Stimulated activated naive CD8-positive, alpha-beta T cell treated with anti-CD3 and anti-CD28 coated beads, Interleukin-15, Interleukin-2, amounts not matched to agents 100 U/mL and 50 U/mL, for 24 hours (primary cell): ENCODE measurements at regions not wholly inside any gene's neighbourhood (a gene's known extent, or its start where the extent isn't known, plus 50 kb on each side); places are given as distances from the start of the nearest gene placed in this dataset.
"Not testable (repeated sequence)": the region's sequence is repeated elsewhere in the genome, so short reads cannot be mapped to it uniquely, and the experiment has no call there.

Experiments
- ATAC-seq: fragments of 150-1000 bp; cut with Tn5 transposase; one replicate; pipeline ENCODE4 v1.10.0; 2021
- DNase-seq: peaks from one replicate; pipeline ENCODE4 v3.0.0; 2021

- no peak for ATAC-seq
- DNase-seq: no peak
Observed at GRCh38 chr17:70320673-70321345, 151.5 kb downstream of the KCNJ2 start.

GRCh38 chr17:70321352-70321751 lies 152.0 kb downstream of the KCNJ2 start:
- no peak for ATAC-seq
- DNase-seq: no peak

GRCh38 chr17:70323269-70323668 lies 153.9 kb downstream of the KCNJ2 start:
- ATAC-seq: no peak
- DNase-seq: no peak

GRCh38 chr17:70324031-70324430 lies 154.7 kb downstream of the KCNJ2 start:
- ATAC-seq: no peak
- DNase-seq: no peak

- no peak for DNase-seq
- ATAC-seq: no peak
Observed at GRCh38 chr17:70327279-70327678, 157.9 kb downstream of the KCNJ2 start.

- DNase-seq (no peak), ATAC-seq (no peak)
Observed at GRCh38 chr17:70327723-70328122, 158.4 kb downstream of the KCNJ2 start.

GRCh38 chr17:70329721-70330120 lies 160.4 kb downstream of the KCNJ2 start:
- no peak for ATAC-seq
- no peak for DNase-seq

- DNase-seq, ATAC-seq: not testable (repeated sequence)
Observed at GRCh38 chr17:70331066-70331465, 161.7 kb downstream of the KCNJ2 start.

- ATAC-seq: no peak
Observed at GRCh38 chr17:70332356-70333210, 163.3 kb downstream of the KCNJ2 start.

GRCh38 chr17:70336411-70336810 lies 167.1 kb downstream of the KCNJ2 start:
- no peak for ATAC-seq
- DNase-seq: no peak

More at GRCh38 chr17:70332356-70333210, 163.3 kb downstream of the KCNJ2 start:
- DNase-seq: no peak

- DNase-seq (no peak), ATAC-seq (no peak)
Observed at GRCh38 chr17:70338946-70339354, 169.6 kb downstream of the KCNJ2 start.

- ATAC-seq (no peak), DNase-seq (no peak)
Observed at GRCh38 chr17:70343114-70343513, 173.8 kb downstream of the KCNJ2 start.

GRCh38 chr17:70344386-70345060 lies 175.2 kb downstream of the KCNJ2 start:
- ATAC-seq (no peak), DNase-seq (no peak)

GRCh38 chr17:70345061-70345460 lies 175.7 kb downstream of the KCNJ2 start:
- ATAC-seq: no peak

GRCh38 chr17:70352834-70353233 lies 183.5 kb downstream of the KCNJ2 start:
- no peak for ATAC-seq
- no peak for DNase-seq

More at GRCh38 chr17:70345061-70345460, 175.7 kb downstream of the KCNJ2 start:
- no peak for DNase-seq

GRCh38 chr17:70353408-70354092 lies 184.2 kb downstream of the KCNJ2 start:
- ATAC-seq (no peak), DNase-seq (no peak)

- DNase-seq: no peak
Observed at GRCh38 chr17:70355185-70355584, 185.9 kb downstream of the KCNJ2 start.

GRCh38 chr17:70357190-70357589 lies 187.9 kb downstream of the KCNJ2 start:
- no peak for DNase-seq

More at GRCh38 chr17:70355185-70355584, 185.9 kb downstream of the KCNJ2 start:
- ATAC-seq: no peak

GRCh38 chr17:70365091-70365583 lies 195.8 kb downstream of the KCNJ2 start:
- no peak for DNase-seq
- no peak for ATAC-seq

More at GRCh38 chr17:70357190-70357589, 187.9 kb downstream of the KCNJ2 start:
- ATAC-seq: no peak

- DNase-seq (no peak), ATAC-seq (no peak)
Observed at GRCh38 chr17:70366386-70366785, 197.1 kb downstream of the KCNJ2 start.

GRCh38 chr17:70368011-70368410 lies 198.7 kb downstream of the KCNJ2 start:
- no peak for ATAC-seq

GRCh38 chr17:70369391-70369790 lies 200.1 kb downstream of the KCNJ2 start:
- DNase-seq (no peak), ATAC-seq (no peak)

More at GRCh38 chr17:70368011-70368410, 198.7 kb downstream of the KCNJ2 start:
- no peak for DNase-seq
